ENCODE measurements at regions not wholly inside any gene's neighbourhood (a gene's known extent, or its start where the extent isn't known, plus 50 kb on each side); places are given as distances from the start of the nearest gene placed in this dataset.

GRCh38 chr7:153392726-153393125 lies 633.2 kb downstream of the ACTR3B start:
- Histone ChIP-seq H3K4me3 (ENCODE audit: insufficient read depth, low read depth, low read length) (no peak overlapping the region), H3K9me3 (ENCODE audit: control insufficient read depth, insufficient read depth, low read length) (peaks cover 33% of the 10 kb centered on the region), H3K4ac (ENCODE audit: low read depth, low read length) (no peak overlapping the region), H4K91ac (ENCODE audit: insufficient read depth, low read depth, low read length) (no peak overlapping the region), H2AK5ac (ENCODE audit: low read depth, low read length) (no peak overlapping the region), H2BK15ac (ENCODE audit: low read depth, low read length) (no peak overlapping the region), H2AFZ (replicated peaks; ENCODE audit: low read length, poor library complexity) (no peak overlapping the region), H4K5ac (ENCODE audit: low read depth, low read length) (no peak overlapping the region), H4K8ac (ENCODE audit: low read depth in 2 of 2, low read length in 2 of 2) (no peak overlapping the region), H3K27ac (ENCODE audit: insufficient read depth, low read length) (no peak overlapping the region), H3K4me2 (ENCODE audit: low read depth, low read length) (no peak overlapping the region), H2AK9ac (replicated peaks; ENCODE audit: low read depth, low read length, poor library complexity) (no peak overlapping the region), H2BK5ac (ENCODE audit: low read depth, low read length, poor library complexity, severe bottlenecking) (no peak overlapping the region), H3K79me1 (ENCODE audit: low read depth in 1 of 2, low read length in 2 of 2) (no peaks in the 10 kb centered on the region), H3K27me3 (ENCODE audit: control insufficient read depth, insufficient read depth, low read length) (no peaks in the 10 kb centered on the region), H3K9ac (ENCODE audit: low read depth, low read length) (no peak overlapping the region), H3K23ac (ENCODE audit: low read depth, low read length) (no peak overlapping the region), H3K36me3 (ENCODE audit: control insufficient read depth, insufficient read depth, low read length) (no peaks in the 10 kb centered on the region), H3K9me1 (ENCODE audit: insufficient read depth, low read length) (no peaks in the 10 kb centered on the region), H4K20me1 (ENCODE audit: insufficient read depth, low read length) (no peaks in the 10 kb centered on the region), H3K14ac (replicated peaks; ENCODE audit: low read depth, low read length) (no peak overlapping the region), H2BK120ac (ENCODE audit: low read depth, low read length) (no peak overlapping the region), H3K18ac (ENCODE audit: low read depth, low read length) (no peak overlapping the region), H3K4me1 (ENCODE audit: control insufficient read depth, insufficient read depth, low read length) (no peaks in the 10 kb centered on the region), H2BK20ac (ENCODE audit: low read depth, low read length) (no peak overlapping the region), H3K56ac (ENCODE audit: extremely low read depth, insufficient read depth, low read length) (no peak overlapping the region)
- BruUV-seq (replicated peaks): no TSS peak
- ChIA-PET POLR2A (ENCODE audit: unreplicated experiment) (no interaction called here), CTCF (no interaction called here)
- no peak for ATAC-seq (ENCODE audit: low read depth)
- in situ Hi-C loops (cut with MboI; ENCODE audit: low sequenced_read_pairs): no loop called here
- DNase-seq: no peak
- intact Hi-C loops (cut with micrococcal nuclease): no loop called here
- dilution Hi-C loops (cut with HindIII; ENCODE audit: low sequenced_read_pairs, unreplicated experiment): no loop called here
- TF ChIP-seq POLR2A (IDR thresholded peaks at IDR 0.05; ENCODE audit: low read depth, low read length): no peak
- no peak for TF ChIP-seq RFX5 (IDR thresholded peaks at IDR 0.05; ENCODE audit: low read depth, low read length)
- no peak for TF ChIP-seq MAFK (IDR thresholded peaks at IDR 0.05; ENCODE audit: low read depth, low read length)
- no peak for TF ChIP-seq ELK1 (IDR thresholded peaks at IDR 0.05; ENCODE audit: borderline replicate concordance, low read depth, low read length)
- no peak for TF ChIP-seq USF2 (IDR thresholded peaks at IDR 0.05; ENCODE audit: low read depth, low read length)
- TF ChIP-seq FOS (IDR thresholded peaks at IDR 0.05; ENCODE audit: low read depth, low read length): no peak
- no peak for TF ChIP-seq SMC3 (IDR thresholded peaks at IDR 0.05; ENCODE audit: low read depth, low read length)
- no peak for TF ChIP-seq CTCF (conservative IDR thresholded peaks at IDR 0.05; ENCODE audit: low read depth, low read length)
- TF ChIP-seq CEBPB (IDR thresholded peaks at IDR 0.05; ENCODE audit: low read depth, low read length): no peak
- TF ChIP-seq RCOR1 (IDR thresholded peaks at IDR 0.05; ENCODE audit: insufficient replicate concordance, low read length): no peak
- TF ChIP-seq BHLHE40 (IDR thresholded peaks at IDR 0.05; ENCODE audit: low read depth, low read length): no peak
- no peak for TF ChIP-seq NFE2L2 (IDR thresholded peaks at IDR 0.05; ENCODE audit: low read depth, low read length)
- no peak for TF ChIP-seq MAZ (IDR thresholded peaks at IDR 0.05; ENCODE audit: borderline replicate concordance, low read depth, low read length)
- TF ChIP-seq CHD1 (IDR thresholded peaks at IDR 0.05; ENCODE audit: low read depth, low read length): no peak
